ENCODE measurements at regions not wholly inside any gene's neighbourhood (a gene's known extent, or its start where the extent isn't known, plus 50 kb on each side); places are given as distances from the start of the nearest gene placed in this dataset.

- TF ChIP-seq, protein P1, sequence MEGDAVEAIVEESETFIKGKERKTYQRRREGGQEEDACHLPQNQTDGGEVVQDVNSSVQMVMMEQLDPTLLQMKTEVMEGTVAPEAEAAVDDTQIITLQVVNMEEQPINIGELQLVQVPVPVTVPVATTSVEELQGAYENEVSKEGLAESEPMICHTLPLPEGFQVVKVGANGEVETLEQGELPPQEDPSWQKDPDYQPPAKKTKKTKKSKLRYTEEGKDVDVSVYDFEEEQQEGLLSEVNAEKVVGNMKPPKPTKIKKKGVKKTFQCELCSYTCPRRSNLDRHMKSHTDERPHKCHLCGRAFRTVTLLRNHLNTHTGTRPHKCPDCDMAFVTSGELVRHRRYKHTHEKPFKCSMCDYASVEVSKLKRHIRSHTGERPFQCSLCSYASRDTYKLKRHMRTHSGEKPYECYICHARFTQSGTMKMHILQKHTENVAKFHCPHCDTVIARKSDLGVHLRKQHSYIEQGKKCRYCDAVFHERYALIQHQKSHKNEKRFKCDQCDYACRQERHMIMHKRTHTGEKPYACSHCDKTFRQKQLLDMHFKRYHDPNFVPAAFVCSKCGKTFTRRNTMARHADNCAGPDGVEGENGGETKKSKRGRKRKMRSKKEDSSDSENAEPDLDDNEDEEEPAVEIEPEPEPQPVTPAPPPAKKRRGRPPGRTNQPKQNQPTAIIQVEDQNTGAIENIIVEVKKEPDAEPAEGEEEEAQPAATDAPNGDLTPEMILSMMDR (conservative IDR thresholded peaks at IDR 0.05; ENCODE audit: low read depth, low read length) = no peak
- TF ChIP-seq CHD1 (IDR thresholded peaks at IDR 0.05; ENCODE audit: low read depth, low read length) = no peak
- TF ChIP-seq POLR2A (IDR thresholded peaks at IDR 0.05; ENCODE audit: low read depth, low read length) = no peak
- TF ChIP-seq RAD21 (IDR thresholded peaks at IDR 0.05; ENCODE audit: low read length) = no peak
- TF ChIP-seq MAZ (IDR thresholded peaks at IDR 0.05; ENCODE audit: borderline replicate concordance, low read depth, low read length) = no peak
- no peak for TF ChIP-seq MAFK (IDR thresholded peaks at IDR 0.05; ENCODE audit: low read depth, low read length)
Observed at GRCh38 chr14:42792166-42792565, 1185.5 kb downstream of the LRFN5 start.
